GM12892 (cell line): ENCODE measurements at regions not wholly inside any gene's neighbourhood (a gene's known extent, or its start where the extent isn't known, plus 50 kb on each side); places are given as distances from the start of the nearest gene placed in this dataset.

Experiments used
- POLR2A ChIP-seq: IDR thresholded peaks from 2 replicates; pipeline ENCODE4 v1.6.1; 2011; ENCODE audit warnings: low read depth, low read length, control low read depth
- POLR2AphosphoS5 ChIP-seq: IDR thresholded peaks from 2 replicates; pipeline ENCODE4 v1.6.1; 2011; ENCODE audit warnings: low read depth, low read length, control low read depth
- TAF1 ChIP-seq: IDR thresholded peaks from 2 replicates; pipeline ENCODE4 v1.6.1; 2011; ENCODE audit warnings: low read depth, mild to moderate bottlenecking, control low read depth, low read length, borderline replicate concordance

DNA sequence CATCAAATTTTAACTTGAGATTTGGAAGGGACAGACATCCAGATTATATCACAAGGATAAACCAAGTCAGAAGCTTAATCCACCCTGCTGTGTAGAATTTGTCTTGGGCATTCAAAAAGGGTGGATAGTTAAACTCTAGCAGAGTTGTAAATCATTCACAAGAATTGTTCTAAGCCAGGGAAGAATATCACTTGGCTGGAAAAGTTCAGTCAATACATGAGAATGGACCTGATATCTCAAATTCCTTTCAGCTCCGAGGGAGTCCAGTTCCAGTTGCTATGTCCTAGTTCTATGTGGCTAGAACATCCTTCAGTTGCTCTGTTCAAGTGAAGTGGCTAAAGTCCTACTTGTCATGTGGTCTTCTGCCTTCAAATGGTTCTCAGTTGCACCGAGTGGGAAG is 351.8 kb upstream of the JARID2 start:
- no peak for TF ChIP-seq POLR2A
- TF ChIP-seq POLR2AphosphoS5: no peak
- no peak for TF ChIP-seq TAF1
